WTC11 (cell line): ENCODE measurements at regions not wholly inside any gene's neighbourhood (a gene's known extent, or its start where the extent isn't known, plus 50 kb on each side); places are given as distances from the start of the nearest gene placed in this dataset.

Source experiments
- ATAC-seq: fragments of 200-7000 bp; cut with Tn5 transposase; 2 replicates; pipeline ENCODE4 v1.10.0; 2021; ENCODE audit warnings: mild to moderate bottlenecking, moderate library complexity
- CTCF ChIA-PET: fragments of 300-600 bp; sonication (Branson Sonifier 250); formaldehyde crosslinking; loops from one replicate; lab custom pipeline; 2021; ENCODE audit warnings: antibody characterized with exemption; lab: Charles Lee
- POLR2A ChIA-PET: fragments of 350-600 bp; sonication (Branson Sonifier 250); formaldehyde crosslinking; loops from one replicate; lab custom pipeline; 2021; ENCODE audit warnings: antibody characterized with exemption; lab: Charles Lee
- DNase-seq: peaks from one replicate; pipeline ENCODE4 v3.0.0; 2021; ENCODE audit warnings: low spot score
- H3K27ac Mint-ChIP-seq: 2 replicates; pipeline ENCODE4 v1.8.0; 2021; ENCODE audit warnings: mixed read lengths
- H3K27me3 Mint-ChIP-seq: 2 replicates; pipeline ENCODE4 v1.8.0; 2021; ENCODE audit warnings: low read depth, mild to moderate bottlenecking, moderate library complexity, mixed read lengths
- H3K36me3 Mint-ChIP-seq: 2 replicates; pipeline ENCODE4 v1.8.0; 2021; ENCODE audit warnings: mixed read lengths
- H3K4me1 Mint-ChIP-seq: 2 replicates; pipeline ENCODE4 v1.8.0; 2022; ENCODE audit warnings: mixed read lengths
- H3K4me3 Mint-ChIP-seq: 2 replicates; pipeline ENCODE4 v1.8.0; 2021; ENCODE audit warnings: mild to moderate bottlenecking, moderate library complexity, mixed read lengths
- H3K9me3 Mint-ChIP-seq: 2 replicates; pipeline ENCODE4 v1.8.0; 2021; ENCODE audit warnings: mixed read lengths
- CREM ChIP-seq: sonication (generic); formaldehyde crosslinking; IDR thresholded peaks from 2 replicates; pipeline ENCODE4 v1.8.1; 2022; ENCODE audit warnings: mild to moderate bottlenecking, missing genetic modification reagents, moderate library complexity
- FOXP1 ChIP-seq: sonication (generic); formaldehyde crosslinking; IDR thresholded peaks from 2 replicates; pipeline ENCODE4 v1.8.0; 2022; ENCODE audit warnings: missing genetic modification reagents, mild to moderate bottlenecking, moderate library complexity, borderline replicate concordance
- JAZF1 ChIP-seq: fragments of 250-450 bp; sonication (Bioruptor Pico); IDR thresholded peaks from 2 replicates; pipeline ENCODE4 v1.9.0; 2021; ENCODE audit warnings: moderate library complexity, mild to moderate bottlenecking, inconsistent platforms
- NFATC4 ChIP-seq: fragments of 250-450 bp; sonication (Bioruptor Pico); IDR thresholded peaks from 2 replicates; pipeline ENCODE4 v1.9.0; 2021; ENCODE audit warnings: mild to moderate bottlenecking
- SMAD3 ChIP-seq: sonication (generic); formaldehyde crosslinking; IDR thresholded peaks from 2 replicates; pipeline ENCODE4 v1.8.0; 2022; ENCODE audit warnings: missing genetic modification reagents, mild to moderate bottlenecking, borderline replicate concordance
- SOX15 ChIP-seq: fragments of 250-450 bp; sonication (Bioruptor Pico); IDR thresholded peaks from 2 replicates; pipeline ENCODE4 v1.9.0; 2021; ENCODE audit warnings: mild to moderate bottlenecking
- SP1 ChIP-seq: sonication (generic); formaldehyde crosslinking; conservative IDR thresholded peaks from 2 replicates; pipeline ENCODE4 v1.8.1; 2022; ENCODE audit warnings: missing genetic modification reagents
- TEAD1 ChIP-seq: sonication (generic); formaldehyde crosslinking; IDR thresholded peaks from 2 replicates; pipeline ENCODE4 v1.8.0; 2022; ENCODE audit warnings: mild to moderate bottlenecking, missing genetic modification reagents
- TP53 ChIP-seq: sonication (generic); formaldehyde crosslinking; IDR thresholded peaks from 2 replicates; pipeline ENCODE4 v1.8.1; 2023; ENCODE audit warnings: mild to moderate bottlenecking, missing genetic modification reagents
- ZNF219 ChIP-seq: sonication (generic); formaldehyde crosslinking; IDR thresholded peaks from 2 replicates; pipeline ENCODE4 v1.8.0; 2023; ENCODE audit warnings: missing genetic modification reagents, mild to moderate bottlenecking, borderline replicate concordance
- ZNF317 ChIP-seq: sonication (generic); formaldehyde crosslinking; IDR thresholded peaks from 2 replicates; pipeline ENCODE4 v1.8.1; 2023; ENCODE audit warnings: low read depth, mild to moderate bottlenecking, moderate library complexity, missing genetic modification reagents, borderline replicate concordance
- ZNF396 ChIP-seq: fragments of 250-450 bp; sonication (Bioruptor Pico); IDR thresholded peaks from 2 replicates; pipeline ENCODE4 v1.8.0; 2021; ENCODE audit warnings: mild to moderate bottlenecking, moderate library complexity, borderline replicate concordance
- TF ChIP-seq, protein P1 (sequence below): fragments of 200-600 bp; IDR thresholded peaks from 2 replicates; pipeline ENCODE4 v1.8.0; 2022; ENCODE audit warnings: antibody characterized with exemption
- TF ChIP-seq, protein P2 (sequence below): sonication (generic); formaldehyde crosslinking; IDR thresholded peaks from 2 replicates; pipeline ENCODE4 v1.8.0; 2023; ENCODE audit warnings: missing genetic modification reagents, mild to moderate bottlenecking, borderline replicate concordance
- TF ChIP-seq, protein P3 (sequence below): sonication (generic); formaldehyde crosslinking; IDR thresholded peaks from 2 replicates; pipeline ENCODE4 v1.8.1; 2023; ENCODE audit warnings: mild to moderate bottlenecking, missing genetic modification reagents
- TF ChIP-seq, protein P4 (sequence below): sonication (generic); formaldehyde crosslinking; IDR thresholded peaks from 2 replicates; pipeline ENCODE4 v1.8.1; 2022; ENCODE audit warnings: low read depth, missing genetic modification reagents, borderline replicate concordance
- TF ChIP-seq, protein P5 (sequence below): sonication (generic); formaldehyde crosslinking; IDR thresholded peaks from 2 replicates; pipeline ENCODE4 v1.8.1; 2023; ENCODE audit warnings: mild to moderate bottlenecking, missing genetic modification reagents

DNA sequence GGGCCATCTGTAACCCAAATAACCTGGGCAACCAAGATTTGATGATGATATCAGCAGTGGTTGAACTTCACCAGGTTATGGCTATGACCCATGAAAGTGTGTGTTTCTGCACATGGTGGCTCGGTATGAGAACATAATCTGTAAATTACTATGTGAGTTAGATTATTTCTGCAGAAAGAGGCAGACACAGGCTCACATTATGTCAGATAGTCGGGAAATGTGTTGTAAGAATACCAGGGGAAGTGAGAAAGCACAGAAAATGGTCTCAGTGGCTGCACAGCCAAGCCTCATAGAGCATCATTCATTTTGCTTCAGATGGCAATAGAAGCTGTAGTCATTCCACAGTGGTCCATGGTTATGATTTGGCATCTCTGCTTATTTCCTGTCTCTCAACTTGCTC lies 63.0 kb upstream of the RBPJ start:
- peaks cover 22% of the 10 kb centered on the region for H3K9me3 Mint-ChIP-seq
- H3K4me3 Mint-ChIP-seq, result no peak overlapping the region
- TF ChIP-seq SP1 (CRISPR knock-in tag) (no peak), ZNF317 (no peak), SOX15 (CRISPR knock-in tag) (no peak), NFATC4 (CRISPR knock-in tag) (no peak), ZNF396 (CRISPR knock-in tag) (no peak), FOXP1 (no peak)
- TF ChIP-seq, protein P1, sequence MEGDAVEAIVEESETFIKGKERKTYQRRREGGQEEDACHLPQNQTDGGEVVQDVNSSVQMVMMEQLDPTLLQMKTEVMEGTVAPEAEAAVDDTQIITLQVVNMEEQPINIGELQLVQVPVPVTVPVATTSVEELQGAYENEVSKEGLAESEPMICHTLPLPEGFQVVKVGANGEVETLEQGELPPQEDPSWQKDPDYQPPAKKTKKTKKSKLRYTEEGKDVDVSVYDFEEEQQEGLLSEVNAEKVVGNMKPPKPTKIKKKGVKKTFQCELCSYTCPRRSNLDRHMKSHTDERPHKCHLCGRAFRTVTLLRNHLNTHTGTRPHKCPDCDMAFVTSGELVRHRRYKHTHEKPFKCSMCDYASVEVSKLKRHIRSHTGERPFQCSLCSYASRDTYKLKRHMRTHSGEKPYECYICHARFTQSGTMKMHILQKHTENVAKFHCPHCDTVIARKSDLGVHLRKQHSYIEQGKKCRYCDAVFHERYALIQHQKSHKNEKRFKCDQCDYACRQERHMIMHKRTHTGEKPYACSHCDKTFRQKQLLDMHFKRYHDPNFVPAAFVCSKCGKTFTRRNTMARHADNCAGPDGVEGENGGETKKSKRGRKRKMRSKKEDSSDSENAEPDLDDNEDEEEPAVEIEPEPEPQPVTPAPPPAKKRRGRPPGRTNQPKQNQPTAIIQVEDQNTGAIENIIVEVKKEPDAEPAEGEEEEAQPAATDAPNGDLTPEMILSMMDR, result no peak
- DNase-seq (no peak), ATAC-seq (no peak)
- no peaks in the 10 kb centered on the region for H3K27me3 Mint-ChIP-seq
- H3K36me3 Mint-ChIP-seq, result peaks cover 11% of the 10 kb centered on the region; the same call in 1 of the 2 replicates
- ChIA-PET CTCF (no interaction called here), POLR2A (no interaction called here)
- H3K4me1 Mint-ChIP-seq, result peaks cover 9% of the 10 kb centered on the region
- H3K27ac Mint-ChIP-seq, result no peak overlapping the region

DNA sequence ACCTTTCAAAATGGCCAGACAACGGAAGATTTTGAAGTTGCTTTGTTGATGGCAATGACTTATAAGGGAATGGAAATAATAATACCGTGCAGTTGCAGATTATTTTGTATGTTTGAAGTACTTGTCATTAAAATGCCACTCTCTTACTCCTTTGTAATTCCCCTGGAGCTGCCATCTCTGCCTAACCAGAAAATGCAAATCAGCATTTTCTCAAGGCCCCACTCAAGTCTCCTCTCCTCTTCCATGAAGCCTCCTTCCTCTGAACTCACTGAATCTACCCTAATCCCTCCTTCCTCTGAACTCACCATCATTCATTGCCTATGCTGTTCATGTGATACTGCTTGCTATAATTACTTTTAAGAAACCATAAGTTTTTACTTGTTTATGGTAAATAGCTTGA lies 60.2 kb upstream of the RBPJ start:
- peaks cover 11% of the 10 kb centered on the region; the same call in 1 of the 2 replicates for H3K36me3 Mint-ChIP-seq

More for the DNA sequence above, 60.2 kb upstream of the RBPJ start:
- TF ChIP-seq, protein P2, sequence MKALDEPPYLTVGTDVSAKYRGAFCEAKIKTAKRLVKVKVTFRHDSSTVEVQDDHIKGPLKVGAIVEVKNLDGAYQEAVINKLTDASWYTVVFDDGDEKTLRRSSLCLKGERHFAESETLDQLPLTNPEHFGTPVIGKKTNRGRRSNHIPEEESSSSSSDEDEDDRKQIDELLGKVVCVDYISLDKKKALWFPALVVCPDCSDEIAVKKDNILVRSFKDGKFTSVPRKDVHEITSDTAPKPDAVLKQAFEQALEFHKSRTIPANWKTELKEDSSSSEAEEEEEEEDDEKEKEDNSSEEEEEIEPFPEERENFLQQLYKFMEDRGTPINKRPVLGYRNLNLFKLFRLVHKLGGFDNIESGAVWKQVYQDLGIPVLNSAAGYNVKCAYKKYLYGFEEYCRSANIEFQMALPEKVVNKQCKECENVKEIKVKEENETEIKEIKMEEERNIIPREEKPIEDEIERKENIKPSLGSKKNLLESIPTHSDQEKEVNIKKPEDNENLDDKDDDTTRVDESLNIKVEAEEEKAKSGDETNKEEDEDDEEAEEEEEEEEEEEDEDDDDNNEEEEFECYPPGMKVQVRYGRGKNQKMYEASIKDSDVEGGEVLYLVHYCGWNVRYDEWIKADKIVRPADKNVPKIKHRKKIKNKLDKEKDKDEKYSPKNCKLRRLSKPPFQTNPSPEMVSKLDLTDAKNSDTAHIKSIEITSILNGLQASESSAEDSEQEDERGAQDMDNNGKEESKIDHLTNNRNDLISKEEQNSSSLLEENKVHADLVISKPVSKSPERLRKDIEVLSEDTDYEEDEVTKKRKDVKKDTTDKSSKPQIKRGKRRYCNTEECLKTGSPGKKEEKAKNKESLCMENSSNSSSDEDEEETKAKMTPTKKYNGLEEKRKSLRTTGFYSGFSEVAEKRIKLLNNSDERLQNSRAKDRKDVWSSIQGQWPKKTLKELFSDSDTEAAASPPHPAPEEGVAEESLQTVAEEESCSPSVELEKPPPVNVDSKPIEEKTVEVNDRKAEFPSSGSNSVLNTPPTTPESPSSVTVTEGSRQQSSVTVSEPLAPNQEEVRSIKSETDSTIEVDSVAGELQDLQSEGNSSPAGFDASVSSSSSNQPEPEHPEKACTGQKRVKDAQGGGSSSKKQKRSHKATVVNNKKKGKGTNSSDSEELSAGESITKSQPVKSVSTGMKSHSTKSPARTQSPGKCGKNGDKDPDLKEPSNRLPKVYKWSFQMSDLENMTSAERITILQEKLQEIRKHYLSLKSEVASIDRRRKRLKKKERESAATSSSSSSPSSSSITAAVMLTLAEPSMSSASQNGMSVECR (CRISPR knock-in tag), result no peak
- TF ChIP-seq, protein P3, sequence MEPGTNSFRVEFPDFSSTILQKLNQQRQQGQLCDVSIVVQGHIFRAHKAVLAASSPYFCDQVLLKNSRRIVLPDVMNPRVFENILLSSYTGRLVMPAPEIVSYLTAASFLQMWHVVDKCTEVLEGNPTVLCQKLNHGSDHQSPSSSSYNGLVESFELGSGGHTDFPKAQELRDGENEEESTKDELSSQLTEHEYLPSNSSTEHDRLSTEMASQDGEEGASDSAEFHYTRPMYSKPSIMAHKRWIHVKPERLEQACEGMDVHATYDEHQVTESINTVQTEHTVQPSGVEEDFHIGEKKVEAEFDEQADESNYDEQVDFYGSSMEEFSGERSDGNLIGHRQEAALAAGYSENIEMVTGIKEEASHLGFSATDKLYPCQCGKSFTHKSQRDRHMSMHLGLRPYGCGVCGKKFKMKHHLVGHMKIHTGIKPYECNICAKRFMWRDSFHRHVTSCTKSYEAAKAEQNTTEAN (CRISPR knock-in tag), result no peak
- no peak for TF ChIP-seq SP1 (CRISPR knock-in tag)
- no peak for TF ChIP-seq ZNF219
- TF ChIP-seq, protein P4, sequence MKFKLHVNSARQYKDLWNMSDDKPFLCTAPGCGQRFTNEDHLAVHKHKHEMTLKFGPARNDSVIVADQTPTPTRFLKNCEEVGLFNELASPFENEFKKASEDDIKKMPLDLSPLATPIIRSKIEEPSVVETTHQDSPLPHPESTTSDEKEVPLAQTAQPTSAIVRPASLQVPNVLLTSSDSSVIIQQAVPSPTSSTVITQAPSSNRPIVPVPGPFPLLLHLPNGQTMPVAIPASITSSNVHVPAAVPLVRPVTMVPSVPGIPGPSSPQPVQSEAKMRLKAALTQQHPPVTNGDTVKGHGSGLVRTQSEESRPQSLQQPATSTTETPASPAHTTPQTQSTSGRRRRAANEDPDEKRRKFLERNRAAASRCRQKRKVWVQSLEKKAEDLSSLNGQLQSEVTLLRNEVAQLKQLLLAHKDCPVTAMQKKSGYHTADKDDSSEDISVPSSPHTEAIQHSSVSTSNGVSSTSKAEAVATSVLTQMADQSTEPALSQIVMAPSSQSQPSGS (CRISPR knock-in tag), result no peak
- TF ChIP-seq TEAD1 (CRISPR knock-in tag), result no peak
- no peak for TF ChIP-seq CREM (CRISPR knock-in tag)
- no peak for TF ChIP-seq SMAD3 (CRISPR knock-in tag)
- no peak for TF ChIP-seq TP53 (CRISPR knock-in tag)
- TF ChIP-seq JAZF1 (CRISPR knock-in tag), result no peak
- TF ChIP-seq, protein P5, sequence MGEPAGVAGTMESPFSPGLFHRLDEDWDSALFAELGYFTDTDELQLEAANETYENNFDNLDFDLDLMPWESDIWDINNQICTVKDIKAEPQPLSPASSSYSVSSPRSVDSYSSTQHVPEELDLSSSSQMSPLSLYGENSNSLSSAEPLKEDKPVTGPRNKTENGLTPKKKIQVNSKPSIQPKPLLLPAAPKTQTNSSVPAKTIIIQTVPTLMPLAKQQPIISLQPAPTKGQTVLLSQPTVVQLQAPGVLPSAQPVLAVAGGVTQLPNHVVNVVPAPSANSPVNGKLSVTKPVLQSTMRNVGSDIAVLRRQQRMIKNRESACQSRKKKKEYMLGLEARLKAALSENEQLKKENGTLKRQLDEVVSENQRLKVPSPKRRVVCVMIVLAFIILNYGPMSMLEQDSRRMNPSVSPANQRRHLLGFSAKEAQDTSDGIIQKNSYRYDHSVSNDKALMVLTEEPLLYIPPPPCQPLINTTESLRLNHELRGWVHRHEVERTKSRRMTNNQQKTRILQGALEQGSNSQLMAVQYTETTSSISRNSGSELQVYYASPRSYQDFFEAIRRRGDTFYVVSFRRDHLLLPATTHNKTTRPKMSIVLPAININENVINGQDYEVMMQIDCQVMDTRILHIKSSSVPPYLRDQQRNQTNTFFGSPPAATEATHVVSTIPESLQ (CRISPR knock-in tag), result no peak
- DNase-seq (no peak), ATAC-seq (no peak)
- H3K27ac Mint-ChIP-seq, result no peak overlapping the region
- peaks cover 9% of the 10 kb centered on the region for H3K4me1 Mint-ChIP-seq
- H3K9me3 Mint-ChIP-seq, result peaks cover 23% of the 10 kb centered on the region
- H3K4me3 Mint-ChIP-seq, result no peak overlapping the region
- ChIA-PET CTCF (no interaction called here), POLR2A (no interaction called here)
- H3K27me3 Mint-ChIP-seq, result no peaks in the 10 kb centered on the region
